ENCODE measurements at regions not wholly inside any gene's neighbourhood (a gene's known extent, or its start where the extent isn't known, plus 50 kb on each side); places are given as distances from the start of the nearest gene placed in this dataset.

DNA sequence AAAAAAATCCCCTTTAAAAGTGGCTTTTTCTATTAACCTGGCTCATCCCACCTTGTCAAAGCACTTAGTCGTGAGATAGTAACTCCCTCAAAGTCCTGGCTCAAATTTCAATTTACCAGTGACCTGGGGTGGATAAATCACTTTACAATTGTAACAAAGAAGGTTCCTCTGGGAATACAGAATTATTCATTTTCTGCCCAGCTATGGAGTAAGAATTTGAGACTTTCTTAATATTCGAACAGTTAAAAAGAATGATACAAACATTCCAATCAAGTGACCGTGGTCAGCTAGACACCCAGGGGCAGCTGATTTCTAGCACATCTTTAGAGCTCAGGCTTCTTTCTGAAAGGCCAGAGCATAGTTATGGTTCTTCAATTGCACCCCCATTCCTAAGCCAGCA is 291.0 kb upstream of the TGFBR2 start:
- H3K27ac ChIP-seq (ENCODE audit: insufficient read depth, low read length), result no peak overlapping the region
- TF ChIP-seq, protein P1, sequence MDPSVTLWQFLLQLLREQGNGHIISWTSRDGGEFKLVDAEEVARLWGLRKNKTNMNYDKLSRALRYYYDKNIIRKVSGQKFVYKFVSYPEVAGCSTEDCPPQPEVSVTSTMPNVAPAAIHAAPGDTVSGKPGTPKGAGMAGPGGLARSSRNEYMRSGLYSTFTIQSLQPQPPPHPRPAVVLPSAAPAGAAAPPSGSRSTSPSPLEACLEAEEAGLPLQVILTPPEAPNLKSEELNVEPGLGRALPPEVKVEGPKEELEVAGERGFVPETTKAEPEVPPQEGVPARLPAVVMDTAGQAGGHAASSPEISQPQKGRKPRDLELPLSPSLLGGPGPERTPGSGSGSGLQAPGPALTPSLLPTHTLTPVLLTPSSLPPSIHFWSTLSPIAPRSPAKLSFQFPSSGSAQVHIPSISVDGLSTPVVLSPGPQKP (IDR thresholded peaks at IDR 0.05; ENCODE audit: borderline replicate concordance, low read depth, low read length), result no peak
- TF ChIP-seq MAFK (IDR thresholded peaks at IDR 0.05; ENCODE audit: low read depth, low read length) (no peak), MAZ (IDR thresholded peaks at IDR 0.05; ENCODE audit: borderline replicate concordance, low read depth, low read length) (no peak), CHD1 (IDR thresholded peaks at IDR 0.05; ENCODE audit: low read depth, low read length) (no peak), SMC3 (IDR thresholded peaks at IDR 0.05; ENCODE audit: low read depth, low read length) (no peak), POLR2A (IDR thresholded peaks at IDR 0.05; ENCODE audit: low read depth, low read length) (no peak), CEBPB (IDR thresholded peaks at IDR 0.05; ENCODE audit: low read depth, low read length) (no peak), FOS (IDR thresholded peaks at IDR 0.05; ENCODE audit: low read depth, low read length) (no peak), RAD21 (IDR thresholded peaks at IDR 0.05; ENCODE audit: low read length) (no peak), RCOR1 (IDR thresholded peaks at IDR 0.05; ENCODE audit: insufficient replicate concordance, low read length) (no peak), NFE2L2 (IDR thresholded peaks at IDR 0.05; ENCODE audit: low read depth, low read length) (no peak), RFX5 (IDR thresholded peaks at IDR 0.05; ENCODE audit: low read depth, low read length) (no peak), BHLHE40 (IDR thresholded peaks at IDR 0.05; ENCODE audit: low read depth, low read length) (no peak), MXI1 (IDR thresholded peaks at IDR 0.05; ENCODE audit: borderline replicate concordance, low read depth, low read length) (no peak)
- TF ChIP-seq, protein P2, sequence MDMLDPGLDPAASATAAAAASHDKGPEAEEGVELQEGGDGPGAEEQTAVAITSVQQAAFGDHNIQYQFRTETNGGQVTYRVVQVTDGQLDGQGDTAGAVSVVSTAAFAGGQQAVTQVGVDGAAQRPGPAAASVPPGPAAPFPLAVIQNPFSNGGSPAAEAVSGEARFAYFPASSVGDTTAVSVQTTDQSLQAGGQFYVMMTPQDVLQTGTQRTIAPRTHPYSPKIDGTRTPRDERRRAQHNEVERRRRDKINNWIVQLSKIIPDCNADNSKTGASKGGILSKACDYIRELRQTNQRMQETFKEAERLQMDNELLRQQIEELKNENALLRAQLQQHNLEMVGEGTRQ (IDR thresholded peaks at IDR 0.05; ENCODE audit: low read depth, low read length), result no peak
- TF ChIP-seq, protein P3, sequence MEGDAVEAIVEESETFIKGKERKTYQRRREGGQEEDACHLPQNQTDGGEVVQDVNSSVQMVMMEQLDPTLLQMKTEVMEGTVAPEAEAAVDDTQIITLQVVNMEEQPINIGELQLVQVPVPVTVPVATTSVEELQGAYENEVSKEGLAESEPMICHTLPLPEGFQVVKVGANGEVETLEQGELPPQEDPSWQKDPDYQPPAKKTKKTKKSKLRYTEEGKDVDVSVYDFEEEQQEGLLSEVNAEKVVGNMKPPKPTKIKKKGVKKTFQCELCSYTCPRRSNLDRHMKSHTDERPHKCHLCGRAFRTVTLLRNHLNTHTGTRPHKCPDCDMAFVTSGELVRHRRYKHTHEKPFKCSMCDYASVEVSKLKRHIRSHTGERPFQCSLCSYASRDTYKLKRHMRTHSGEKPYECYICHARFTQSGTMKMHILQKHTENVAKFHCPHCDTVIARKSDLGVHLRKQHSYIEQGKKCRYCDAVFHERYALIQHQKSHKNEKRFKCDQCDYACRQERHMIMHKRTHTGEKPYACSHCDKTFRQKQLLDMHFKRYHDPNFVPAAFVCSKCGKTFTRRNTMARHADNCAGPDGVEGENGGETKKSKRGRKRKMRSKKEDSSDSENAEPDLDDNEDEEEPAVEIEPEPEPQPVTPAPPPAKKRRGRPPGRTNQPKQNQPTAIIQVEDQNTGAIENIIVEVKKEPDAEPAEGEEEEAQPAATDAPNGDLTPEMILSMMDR (conservative IDR thresholded peaks at IDR 0.05; ENCODE audit: low read depth, low read length), result no peak
- H3K4ac ChIP-seq (ENCODE audit: low read depth, low read length), result peak overlapping the region; percentile 39; the same call in 1 of the 2 replicates
- intact Hi-C loops (cut with micrococcal nuclease) (loop anchor here (10.0 kb wide), 1 partner anchor 271 kb away; no protein-coding TSS in a partner anchor), in situ Hi-C loops (cut with MboI; ENCODE audit: low sequenced_read_pairs) (no loop called here), dilution Hi-C loops (cut with HindIII; ENCODE audit: low sequenced_read_pairs, unreplicated experiment) (no loop called here)
- H2BK20ac ChIP-seq (ENCODE audit: low read depth, low read length), result 0 out of 2 replicates have a peak overlapping the region, but pooled peaks have one; percentile 45
- H3K9me3 ChIP-seq (ENCODE audit: control insufficient read depth, insufficient read depth, low read length), result no peaks in the 10 kb centered on the region
- POLR2A ChIA-PET (ENCODE audit: unreplicated experiment), result no interaction called here
- H2AK9ac ChIP-seq (replicated peaks; ENCODE audit: low read depth, low read length, poor library complexity), result no peak overlapping the region
- no CpG with 5 or more reads among the region's 3 CpGs for WGBS, 2 experiments (ENCODE audit: extremely low coverage in 2 of 2, insufficient read length in 1 of 2)
- no peak overlapping the region for H4K91ac ChIP-seq (ENCODE audit: insufficient read depth, low read depth, low read length)
- peaks cover 7% of the 10 kb centered on the region; the same call in 1 of the 2 replicates for H3K4me1 ChIP-seq (ENCODE audit: control insufficient read depth, insufficient read depth, low read length)
- no peak overlapping the region for H4K5ac ChIP-seq (ENCODE audit: low read depth, low read length)
- BruUV-seq (replicated peaks), result no TSS peak
- peak overlapping the region in 1 of 2 experiments; percentile 33; a peak in 2 of 4 replicates for H4K8ac ChIP-seq (ENCODE audit: low read depth in 2 of 2, low read length in 2 of 2)
- no peak overlapping the region for H3K4me3 ChIP-seq (ENCODE audit: insufficient read depth, low read depth, low read length)
- H2BK15ac ChIP-seq (ENCODE audit: low read depth, low read length), result peak overlapping the region; percentile 37; the same call in 1 of the 3 replicates
- H3K4me2 ChIP-seq (ENCODE audit: low read depth, low read length), result no peak overlapping the region
- H2BK5ac ChIP-seq (ENCODE audit: low read depth, low read length, poor library complexity, severe bottlenecking), result peak overlapping the region; percentile 34
- H3K9ac ChIP-seq (ENCODE audit: low read depth, low read length), result no peak overlapping the region
- H3K14ac ChIP-seq (replicated peaks; ENCODE audit: low read depth, low read length), result peak overlapping the region; percentile 17; the same call in 1 of the 2 replicates
- no peaks in the 10 kb centered on the region for H4K20me1 ChIP-seq (ENCODE audit: insufficient read depth, low read length)
- CTCF ChIA-PET, result interaction anchor here (0.8 kb wide), 1 partner anchor 105 kb away, joined by 3 read pairs; no protein-coding TSS in a partner anchor
- no peaks in the 10 kb centered on the region for H3K36me3 ChIP-seq (ENCODE audit: control insufficient read depth, insufficient read depth, low read length)
- H2BK120ac ChIP-seq (ENCODE audit: low read depth, low read length), result peak overlapping the region; percentile 34
- ATAC-seq (ENCODE audit: low read depth) (peak; percentile 89), DNase-seq (peak; percentile 44)
- H3K56ac ChIP-seq (ENCODE audit: extremely low read depth, insufficient read depth, low read length), result no peak overlapping the region
- H3K18ac ChIP-seq (ENCODE audit: low read depth, low read length), result peak overlapping the region; percentile 74; the same call in 1 of the 2 replicates
- H3K79me1 ChIP-seq (ENCODE audit: low read depth in 1 of 2, low read length in 2 of 2), result no peaks in the 10 kb centered on the region
- H3K23ac ChIP-seq (ENCODE audit: low read depth, low read length), result no peak overlapping the region
- H2AK5ac ChIP-seq (ENCODE audit: low read depth, low read length), result no peak overlapping the region
- peaks cover 2% of the 10 kb centered on the region; the same call in 1 of the 2 replicates for H3K9me1 ChIP-seq (ENCODE audit: insufficient read depth, low read length)
- no peaks in the 10 kb centered on the region for H3K27me3 ChIP-seq (ENCODE audit: control insufficient read depth, insufficient read depth, low read length)
- no peak overlapping the region for H2AFZ ChIP-seq (replicated peaks; ENCODE audit: low read length, poor library complexity)

All from IMR-90 (cell line).